ENCODE measurements at regions not wholly inside any gene's neighbourhood (a gene's known extent, or its start where the extent isn't known, plus 50 kb on each side); places are given as distances from the start of the nearest gene placed in this dataset.

- TF ChIP-seq MYC (IDR thresholded peaks at IDR 0.05; ENCODE audit: low read depth, low read length) (no peak), POLR2A (IDR thresholded peaks at IDR 0.05; ENCODE audit: low read depth, low read length) (no peak)
Measured at GRCh38 chr16:86337138-86337537, 173.2 kb upstream of the FOXF1 start.

Measured in endothelial cell of umbilical vein (primary cell).